GM06990 (cell line): ENCODE measurements at regions not wholly inside any gene's neighbourhood (a gene's known extent, or its start where the extent isn't known, plus 50 kb on each side); places are given as distances from the start of the nearest gene placed in this dataset.

Source experiments
- DNase-seq: peaks from one replicate; pipeline ENCODE4 v3.0.0-alpha.2; 2011; ENCODE audit not compliant: insufficient read length; ENCODE audit errors: extremely low read depth
- H3K27me3 ChIP-seq: replicated peaks from 2 replicates; pipeline ENCODE4 v1.6.0; 2011; ENCODE audit warnings: low read length; ENCODE audit not compliant: control insufficient read depth, insufficient read depth
- H3K36me3 ChIP-seq: 2 replicates; pipeline ENCODE4 v1.5.1; 2011; ENCODE audit warnings: low read length; ENCODE audit not compliant: control insufficient read depth, insufficient read depth
- H3K4me3 ChIP-seq: replicated peaks from 2 replicates; pipeline ENCODE4 v1.5.1; 2011; ENCODE audit warnings: low read depth, mild to moderate bottlenecking, control low read depth, low read length
- TF ChIP-seq, protein P1 (sequence below): IDR thresholded peaks from 2 replicates; pipeline ENCODE4 v1.5.1; 2011; ENCODE audit warnings: low read length, control low read depth, mild to moderate bottlenecking, inconsistent platforms; ENCODE audit not compliant: insufficient read depth, poor library complexity, severe bottlenecking

DNA sequence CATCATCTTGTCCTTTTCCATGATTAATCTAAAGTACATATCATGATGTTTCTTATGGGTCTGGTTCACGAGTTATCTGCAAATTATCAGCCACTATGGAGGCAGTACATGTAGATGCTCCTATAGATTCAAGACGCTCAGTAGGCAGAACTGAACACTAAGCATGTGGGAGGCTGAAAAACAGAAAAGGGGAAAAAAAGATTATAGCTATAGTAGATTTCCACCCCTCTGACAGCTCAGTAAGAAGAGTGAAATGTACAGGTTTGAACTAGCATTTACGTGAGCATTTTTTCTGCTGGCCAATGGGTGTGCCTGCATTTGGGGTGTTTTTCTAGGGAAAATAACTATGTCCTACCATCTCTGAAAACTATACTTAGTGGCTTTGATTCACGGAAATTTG lies 308.9 kb downstream of the ZEB2 start:
- Histone ChIP-seq H3K27me3 (no peaks in the 10 kb centered on the region), H3K36me3 (no peaks in the 10 kb centered on the region), H3K4me3 (no peak overlapping the region)
- TF ChIP-seq, protein P1, sequence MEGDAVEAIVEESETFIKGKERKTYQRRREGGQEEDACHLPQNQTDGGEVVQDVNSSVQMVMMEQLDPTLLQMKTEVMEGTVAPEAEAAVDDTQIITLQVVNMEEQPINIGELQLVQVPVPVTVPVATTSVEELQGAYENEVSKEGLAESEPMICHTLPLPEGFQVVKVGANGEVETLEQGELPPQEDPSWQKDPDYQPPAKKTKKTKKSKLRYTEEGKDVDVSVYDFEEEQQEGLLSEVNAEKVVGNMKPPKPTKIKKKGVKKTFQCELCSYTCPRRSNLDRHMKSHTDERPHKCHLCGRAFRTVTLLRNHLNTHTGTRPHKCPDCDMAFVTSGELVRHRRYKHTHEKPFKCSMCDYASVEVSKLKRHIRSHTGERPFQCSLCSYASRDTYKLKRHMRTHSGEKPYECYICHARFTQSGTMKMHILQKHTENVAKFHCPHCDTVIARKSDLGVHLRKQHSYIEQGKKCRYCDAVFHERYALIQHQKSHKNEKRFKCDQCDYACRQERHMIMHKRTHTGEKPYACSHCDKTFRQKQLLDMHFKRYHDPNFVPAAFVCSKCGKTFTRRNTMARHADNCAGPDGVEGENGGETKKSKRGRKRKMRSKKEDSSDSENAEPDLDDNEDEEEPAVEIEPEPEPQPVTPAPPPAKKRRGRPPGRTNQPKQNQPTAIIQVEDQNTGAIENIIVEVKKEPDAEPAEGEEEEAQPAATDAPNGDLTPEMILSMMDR = no peak
- DNase-seq = no peak

DNA sequence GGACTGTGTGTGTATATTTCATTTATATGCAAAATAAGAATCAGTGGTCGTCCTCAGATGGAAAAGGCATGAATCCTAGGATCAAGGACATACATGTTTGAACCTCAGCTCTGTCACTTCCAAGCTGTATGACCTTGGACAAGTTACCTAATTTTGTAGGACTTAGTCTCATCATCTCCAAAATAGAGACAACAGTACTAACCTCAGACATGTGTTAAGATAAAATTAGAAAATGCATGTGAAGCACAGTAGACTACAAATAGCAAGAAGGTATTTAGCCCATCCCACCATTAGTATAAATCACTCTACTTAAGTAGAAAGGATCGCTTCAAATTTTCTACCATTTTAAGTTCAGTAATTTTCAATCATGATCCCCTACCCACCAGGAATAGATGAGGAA lies 309.8 kb downstream of the ZEB2 start:
- Histone ChIP-seq H3K4me3 (no peak overlapping the region), H3K36me3 (no peaks in the 10 kb centered on the region), H3K27me3 (no peaks in the 10 kb centered on the region)
- TF ChIP-seq, protein P1 = no peak
- DNase-seq = no peak

DNA sequence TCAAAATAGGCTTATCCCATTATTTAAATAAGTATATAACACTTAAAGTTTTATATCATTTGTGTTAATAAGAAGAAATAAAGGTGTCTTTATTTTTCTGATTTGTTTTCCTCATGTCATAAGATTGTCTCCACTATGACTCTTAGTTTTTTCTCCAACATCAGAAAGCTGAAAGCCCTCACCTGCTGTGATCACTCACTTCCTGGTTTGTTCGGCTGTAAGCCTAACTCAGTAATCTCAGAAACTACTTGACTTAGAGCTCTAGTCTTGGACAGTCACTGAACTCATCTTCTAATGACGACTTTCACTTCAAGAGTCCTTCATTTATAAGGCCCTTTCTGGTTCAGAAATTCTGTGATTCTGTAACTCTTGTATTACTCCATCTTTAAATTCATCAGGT lies 311.0 kb downstream of the ZEB2 start:
- H3K27me3 ChIP-seq = no peaks in the 10 kb centered on the region
- no peak for DNase-seq
- H3K4me3 ChIP-seq = no peak overlapping the region
- no peaks in the 10 kb centered on the region for H3K36me3 ChIP-seq
- TF ChIP-seq, protein P1 = no peak

DNA sequence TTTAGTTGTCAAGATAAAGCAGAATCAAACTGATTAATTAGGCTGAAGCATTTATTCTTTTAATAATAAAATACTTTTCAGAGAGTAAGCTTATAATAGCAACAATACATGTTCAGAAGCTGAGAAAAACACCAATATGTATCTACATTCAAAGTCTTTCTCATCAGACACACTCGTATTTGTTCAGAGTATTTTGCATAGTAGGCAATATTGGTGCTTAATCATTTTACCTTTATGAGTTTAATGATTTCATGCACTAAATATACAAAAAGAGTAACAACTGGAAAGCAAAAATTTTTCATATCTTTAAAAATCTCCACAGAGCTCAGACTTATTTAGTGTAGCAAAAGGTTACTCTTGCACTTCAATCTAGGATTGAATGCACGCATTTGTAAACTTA lies 313.9 kb downstream of the ZEB2 start:
- Histone ChIP-seq H3K36me3 (no peaks in the 10 kb centered on the region), H3K27me3 (no peaks in the 10 kb centered on the region), H3K4me3 (no peak overlapping the region)
- TF ChIP-seq, protein P1 = no peak
- no peak for DNase-seq

DNA sequence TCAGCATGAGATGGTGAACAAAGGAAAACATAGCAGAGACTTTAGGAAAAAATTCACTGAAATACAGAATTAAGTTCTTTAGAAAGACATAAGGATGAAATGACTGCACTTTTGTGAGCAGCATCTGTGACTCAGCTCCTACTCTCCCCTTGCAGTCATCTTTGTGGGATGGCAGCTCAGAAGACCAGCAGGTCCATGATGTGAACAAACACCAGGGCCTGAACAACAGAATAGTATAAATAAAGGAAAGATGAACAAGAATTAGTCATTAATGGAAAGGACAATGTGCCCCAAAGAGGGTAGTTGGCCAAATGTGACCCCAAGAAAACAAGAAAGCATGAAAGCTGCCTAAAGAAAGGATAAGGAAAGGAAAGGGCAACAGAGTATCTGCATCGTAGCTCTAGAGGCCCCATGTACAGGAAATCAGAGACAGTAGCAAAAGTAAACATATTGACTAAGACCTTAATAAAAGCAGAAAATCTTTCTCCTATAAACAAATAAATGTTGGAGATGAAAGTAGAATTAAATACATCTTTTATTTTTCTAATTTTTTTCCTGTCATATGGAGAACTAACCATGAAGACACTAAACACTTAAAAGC lies 318.0 kb downstream of the ZEB2 start:
- no peak for DNase-seq
- Histone ChIP-seq H3K27me3 (no peaks in the 10 kb centered on the region), H3K4me3 (no peak overlapping the region), H3K36me3 (no peaks in the 10 kb centered on the region)
- TF ChIP-seq, protein P1 = no peak

DNA sequence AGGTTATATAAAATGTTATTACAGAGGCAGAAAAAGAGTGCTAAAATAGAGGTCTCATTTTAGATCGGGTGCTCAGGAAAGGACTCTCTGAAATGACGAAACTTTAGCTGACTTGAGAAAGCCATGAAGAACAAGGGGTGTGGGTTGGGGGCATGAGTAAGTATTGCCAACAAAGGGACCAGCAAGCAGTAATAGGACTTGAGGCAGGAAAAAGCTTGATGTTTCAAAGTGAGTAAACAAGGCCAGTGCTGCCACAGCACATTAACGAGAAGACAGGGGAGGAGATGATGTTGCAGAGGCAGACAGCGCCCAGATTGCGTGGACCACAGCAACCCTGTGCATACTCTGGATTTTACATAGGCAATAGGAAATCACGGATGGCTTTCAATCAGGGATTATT lies 318.8 kb downstream of the ZEB2 start:
- Histone ChIP-seq H3K36me3 (no peaks in the 10 kb centered on the region), H3K27me3 (no peaks in the 10 kb centered on the region), H3K4me3 (no peak overlapping the region)
- DNase-seq = no peak
- TF ChIP-seq, protein P1 = no peak
